ENCODE measurements at regions not wholly inside any gene's neighbourhood (a gene's known extent, or its start where the extent isn't known, plus 50 kb on each side); places are given as distances from the start of the nearest gene placed in this dataset.
"Not testable (repeated sequence)": the region's sequence is repeated elsewhere in the genome, so short reads cannot be mapped to it uniquely, and the experiment has no call there.

DNA sequence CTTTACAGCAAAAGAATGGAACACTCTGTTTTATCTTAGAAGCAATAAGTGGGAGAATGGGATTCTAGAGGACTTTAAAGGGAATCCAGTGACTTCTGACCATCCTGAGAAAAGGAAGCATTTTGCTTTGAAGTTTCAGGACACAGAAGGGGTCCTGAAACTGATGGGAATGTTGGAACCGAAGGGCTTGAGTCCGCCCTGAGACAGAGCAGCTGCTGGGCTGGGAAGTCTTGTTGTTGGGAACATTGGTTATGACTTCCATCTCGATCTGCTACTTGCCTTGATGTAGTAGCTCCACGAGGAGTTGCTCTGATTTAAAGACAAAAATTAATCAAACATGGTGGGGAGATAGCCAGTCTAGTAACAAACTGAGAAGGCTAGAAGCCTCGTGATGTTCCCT, 177.6 kb downstream of the JCAD start:
- DNase-seq (ENCODE audit: low read depth in 2 of 2) = no peak

DNA sequence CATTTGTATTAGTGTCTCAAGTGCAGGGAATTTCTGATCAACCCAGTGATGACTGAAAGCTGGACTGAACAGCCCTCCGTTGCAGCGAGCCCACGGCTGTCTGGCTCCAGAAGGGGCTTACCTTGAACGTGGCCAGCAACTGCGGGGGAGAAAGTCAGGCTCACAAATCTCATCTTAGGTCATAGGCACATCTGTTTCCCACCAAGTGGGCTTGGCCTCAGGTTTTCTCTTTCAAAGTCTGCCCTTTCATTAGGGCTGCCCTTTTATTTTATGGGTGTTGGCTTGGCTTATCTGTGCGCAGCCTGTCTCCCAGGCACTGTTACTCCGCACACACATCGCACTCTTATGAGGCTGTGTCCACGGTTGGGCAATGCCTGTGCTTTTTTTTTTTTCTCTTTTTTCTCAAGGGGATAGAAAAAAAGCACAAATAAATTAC, 178.0 kb downstream of the JCAD start:
- DNase-seq (ENCODE audit: low read depth in 2 of 2) = no peak

DNA sequence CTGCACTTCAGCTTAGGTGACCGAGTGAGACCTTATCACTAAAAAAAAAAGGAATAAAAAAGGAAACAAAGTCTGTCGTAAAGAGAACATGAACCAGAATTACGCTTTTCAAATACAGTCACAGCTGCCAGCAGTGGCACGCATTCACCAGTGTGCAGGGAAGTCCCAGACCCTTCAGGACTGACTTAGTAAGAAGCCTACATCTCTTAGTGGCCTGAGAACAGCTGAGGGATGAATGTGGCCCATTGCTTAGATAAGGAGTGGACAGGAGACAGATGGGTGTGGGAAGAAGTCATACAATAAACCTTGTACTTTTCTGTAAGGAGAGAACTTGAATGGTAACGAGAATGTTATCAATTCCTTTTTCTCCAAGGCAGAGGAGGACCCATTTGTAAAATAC, 178.5 kb downstream of the JCAD start:
- no peak for DNase-seq (ENCODE audit: low read depth in 2 of 2)

DNA sequence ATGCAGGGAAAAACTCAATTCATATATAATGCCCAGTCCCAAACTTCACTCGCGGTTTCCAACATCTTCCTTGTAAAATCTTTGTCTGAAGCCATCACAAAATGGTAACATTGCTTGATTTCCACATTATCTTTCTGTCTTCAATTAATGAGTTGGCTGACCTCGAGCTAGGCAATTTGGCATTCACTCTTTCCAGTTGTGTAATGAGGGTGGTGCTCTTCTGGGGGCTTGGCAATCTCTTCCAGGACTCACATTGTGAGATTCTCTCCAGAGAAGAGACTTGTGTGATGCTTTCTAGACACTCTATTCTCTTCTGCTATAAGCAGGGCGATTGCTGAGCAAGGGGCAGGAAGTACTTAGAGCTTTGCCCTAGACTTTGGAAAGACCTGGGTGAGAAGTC, 179.5 kb downstream of the JCAD start:
- DNase-seq (ENCODE audit: low read depth in 2 of 2) = no peak

DNA sequence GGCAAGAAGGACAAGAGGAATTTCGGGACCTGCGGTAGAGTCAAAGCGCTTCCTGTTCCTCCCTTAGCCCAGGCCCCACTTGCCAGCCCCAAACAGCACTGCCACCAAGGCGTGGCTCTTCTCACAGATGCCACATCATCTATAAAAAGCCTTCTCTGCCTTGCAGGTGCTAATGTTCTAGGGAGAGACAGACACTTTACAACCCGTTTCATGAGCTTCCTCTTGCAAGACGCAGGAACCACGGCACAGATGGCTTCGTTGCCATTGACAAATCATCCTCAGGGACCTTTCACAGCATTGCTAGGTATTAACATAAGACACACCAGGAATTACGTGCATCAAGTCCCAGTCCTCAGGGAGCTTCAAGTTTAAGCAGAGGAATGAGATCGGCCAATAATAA, 180.9 kb downstream of the JCAD start:
- DNase-seq (ENCODE audit: low read depth in 2 of 2) = no peak

DNA sequence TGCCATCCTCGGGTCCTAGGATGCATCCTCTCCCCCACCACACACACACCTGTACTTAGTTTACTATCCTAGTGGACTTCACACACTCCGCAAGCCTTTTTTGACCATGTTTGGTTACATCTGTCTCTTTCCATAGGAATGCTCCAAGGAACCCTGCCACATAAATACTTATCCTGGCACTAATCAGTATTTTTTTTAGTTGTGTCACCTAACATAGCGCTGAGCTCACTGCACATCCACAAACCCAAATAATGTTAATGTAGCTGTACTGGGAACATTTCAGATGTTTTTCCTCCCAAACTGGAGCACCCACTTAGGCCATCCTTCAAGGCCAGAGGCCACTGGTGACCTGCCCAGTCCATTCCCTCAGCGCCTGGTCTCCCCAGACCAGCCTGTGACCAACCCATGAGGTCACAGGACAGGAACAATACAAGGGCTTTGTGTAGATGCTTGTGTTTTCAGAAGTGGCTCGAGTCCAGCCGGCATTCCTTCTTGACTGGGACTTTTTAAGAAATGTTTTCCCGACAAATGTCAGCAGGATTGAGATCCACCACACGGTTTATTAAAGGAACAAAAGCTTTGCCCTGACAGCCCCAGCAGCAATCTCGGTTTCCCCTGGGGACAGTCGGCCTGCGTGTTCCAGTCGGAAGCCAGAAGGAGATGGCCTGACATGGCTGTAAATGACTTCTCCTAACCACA, 181.4 kb downstream of the JCAD start:
- no peak for DNase-seq (ENCODE audit: low read depth in 2 of 2)

DNA sequence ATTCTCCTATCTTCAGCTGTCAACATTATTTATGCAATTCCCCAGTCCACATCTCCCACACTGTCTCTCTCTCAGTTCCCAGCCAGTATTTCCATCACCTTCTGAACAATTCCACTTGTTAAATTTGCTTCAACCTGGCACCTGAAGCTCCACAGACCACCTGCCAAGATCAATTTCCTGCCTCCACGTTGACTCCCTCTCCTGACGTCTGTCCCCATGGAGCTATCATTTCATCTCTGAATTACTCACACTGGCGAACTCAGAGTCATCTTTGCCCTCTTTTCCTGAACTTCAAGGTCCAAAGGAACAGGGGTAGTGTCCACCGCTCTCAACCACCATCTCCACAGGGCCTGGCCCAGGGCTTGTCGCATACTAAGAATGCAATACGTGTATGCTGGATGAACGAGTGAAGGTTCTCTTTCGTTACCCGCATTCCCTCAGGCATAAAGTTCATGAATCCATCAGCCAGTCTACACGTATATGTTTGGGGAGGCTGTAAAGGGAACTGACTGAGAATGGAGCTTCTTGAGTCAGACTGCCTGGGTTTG, 183.3 kb downstream of the JCAD start:
- no peak for DNase-seq (ENCODE audit: low read depth in 2 of 2)

DNA sequence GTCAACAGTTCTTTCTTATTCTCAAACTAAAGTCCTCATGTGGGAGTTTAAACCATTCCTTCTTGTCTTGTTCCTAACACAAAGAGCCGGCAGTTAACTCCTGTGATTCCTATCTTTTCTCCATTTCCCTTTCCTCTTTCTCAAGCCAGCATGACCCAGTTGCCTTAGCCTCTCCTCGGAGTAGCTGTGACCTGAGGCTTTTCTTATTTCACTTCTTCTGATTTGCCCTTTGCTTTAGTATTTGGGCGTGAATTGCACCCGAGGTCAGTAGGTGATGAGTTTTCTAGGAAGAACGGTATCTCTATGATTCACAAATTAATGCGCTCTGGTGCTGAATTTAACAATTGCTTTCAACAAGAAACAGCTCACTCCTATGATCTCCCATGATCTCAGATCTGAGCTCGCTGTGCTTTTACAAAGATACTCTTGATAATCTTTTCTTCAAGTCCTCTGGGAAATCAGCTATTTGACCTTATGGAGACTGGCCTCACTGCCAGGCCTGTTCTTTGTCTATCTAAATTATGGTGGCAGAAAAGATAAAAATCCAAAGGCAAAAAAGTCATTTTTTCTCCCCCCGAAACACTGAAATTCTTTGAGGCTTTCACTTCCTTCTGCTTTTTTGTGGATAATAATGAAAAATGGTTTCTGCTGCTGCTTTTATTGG, 184.6 kb downstream of the JCAD start:
- DNase-seq (ENCODE audit: low read depth in 2 of 2) = no peak

DNA sequence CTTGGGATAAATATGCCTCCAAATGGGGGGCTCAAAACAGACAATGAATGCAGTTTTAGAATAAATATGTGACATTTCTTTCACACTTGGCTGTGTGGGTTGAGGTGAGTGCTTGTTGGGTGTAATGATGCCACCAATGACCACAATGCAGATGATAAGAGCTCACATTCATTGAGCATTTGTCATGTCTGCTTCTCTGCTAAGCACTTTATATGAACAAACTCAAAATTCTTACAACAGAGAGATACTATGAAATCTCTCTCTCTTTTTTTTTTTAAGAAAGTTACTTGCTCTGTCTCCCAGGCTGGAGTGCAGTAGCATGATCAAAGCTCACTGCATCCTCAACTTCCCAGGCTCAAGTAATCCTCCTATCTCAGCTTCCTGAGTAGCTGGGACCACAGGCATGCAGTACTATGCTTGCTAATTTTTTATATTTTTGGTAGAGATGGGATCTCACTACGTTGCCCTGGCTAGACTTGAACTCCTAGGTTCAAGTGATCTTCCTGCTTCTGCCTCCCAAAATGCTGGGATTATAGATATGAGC, 185.4 kb downstream of the JCAD start:
- no peak for DNase-seq (ENCODE audit: low read depth in 2 of 2)

DNA sequence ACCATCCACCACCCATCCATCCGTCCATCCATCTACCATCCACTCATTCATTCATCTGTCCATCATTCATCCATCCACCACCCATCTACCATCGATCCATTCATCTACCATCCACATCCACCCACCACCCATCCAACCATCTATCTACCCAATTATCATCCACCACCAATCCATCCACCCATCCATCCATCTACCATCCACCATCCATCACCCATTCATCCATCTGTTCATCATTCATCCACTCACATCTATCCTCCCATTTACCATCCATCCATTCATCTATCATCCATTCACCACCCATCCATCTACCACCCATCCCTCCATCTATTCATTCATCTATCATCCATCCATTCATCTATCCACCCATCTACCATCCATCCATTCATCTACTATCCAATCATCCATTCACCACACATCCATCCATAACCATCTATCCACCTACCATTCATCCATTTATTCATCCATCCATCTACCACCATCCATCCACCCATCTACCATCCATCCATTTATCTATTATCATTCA, 188.8 kb downstream of the JCAD start:
- DNase-seq (ENCODE audit: low read depth in 2 of 2) = no peak

DNA sequence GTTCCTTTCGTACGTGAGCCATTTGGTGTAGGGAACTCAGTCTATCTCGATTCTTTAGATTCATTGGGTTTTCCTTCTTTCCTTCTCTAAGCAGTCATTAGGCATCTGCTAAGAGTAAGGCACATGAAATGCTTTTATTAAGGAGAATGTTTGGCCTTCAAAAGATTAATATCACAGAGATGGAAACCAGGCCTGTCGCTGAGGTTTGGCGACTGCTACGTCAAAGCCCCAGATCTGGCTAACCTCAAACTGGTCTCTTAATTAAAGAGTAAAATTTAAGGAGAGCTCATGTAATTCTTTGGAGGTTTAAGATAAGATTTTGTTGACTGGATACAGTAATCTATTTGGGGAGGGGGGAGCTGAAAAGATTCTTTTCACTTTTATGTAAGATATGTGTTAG, 189.8 kb downstream of the JCAD start:
- DNase-seq (ENCODE audit: low read depth in 2 of 2) = no peak

DNA sequence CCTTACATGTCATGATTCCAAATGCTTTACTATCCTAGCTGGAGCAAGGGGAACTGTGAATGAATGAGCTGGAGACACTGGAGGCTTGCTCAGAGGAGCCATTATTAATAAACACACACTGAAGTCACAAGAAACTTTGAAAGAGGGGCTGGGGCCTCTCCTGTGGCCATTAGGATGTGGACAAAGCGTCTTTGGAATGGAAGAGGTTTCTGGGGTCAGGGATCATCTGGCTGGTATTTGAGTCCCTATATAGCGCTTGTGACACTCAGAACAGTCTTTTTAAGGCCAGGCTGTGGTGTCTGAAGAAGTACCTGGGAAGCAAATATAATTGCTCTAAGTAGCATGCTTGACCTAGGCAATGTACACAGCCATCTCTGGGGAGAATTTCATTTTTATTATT, 193.0 kb downstream of the JCAD start:
- no peak for DNase-seq (ENCODE audit: low read depth in 2 of 2)

DNA sequence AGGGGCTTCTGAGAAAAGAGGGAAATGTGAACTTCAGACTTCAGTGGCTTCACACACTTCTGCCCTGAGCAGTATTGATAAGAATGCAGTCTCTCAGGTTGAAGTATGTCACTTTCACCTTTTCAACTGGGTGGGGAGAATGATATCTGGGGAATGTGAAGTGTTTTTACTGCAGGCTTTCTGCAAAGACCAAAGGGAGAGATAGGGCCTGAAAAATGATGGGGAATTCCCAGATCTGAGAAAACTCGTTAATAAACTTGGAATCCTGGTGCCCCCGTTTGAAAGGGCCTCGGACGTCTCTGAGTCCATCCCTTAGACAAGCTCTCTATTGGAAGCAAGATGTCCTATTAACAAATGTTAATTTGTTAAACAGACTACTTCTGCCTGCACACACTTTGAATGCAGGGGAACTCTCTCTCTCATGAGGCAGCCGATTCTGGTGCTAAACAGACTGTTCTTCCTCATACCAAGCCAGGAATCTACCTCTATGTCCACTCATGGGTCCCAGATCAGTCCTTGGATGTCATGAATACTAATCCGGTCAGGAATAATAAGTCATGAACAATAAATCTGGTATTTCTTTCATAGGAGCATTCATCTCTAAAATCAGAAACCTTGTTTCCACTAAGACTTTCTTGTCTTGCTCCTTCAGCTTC, 193.6 kb downstream of the JCAD start:
- no peak for DNase-seq (ENCODE audit: low read depth in 2 of 2)

DNA sequence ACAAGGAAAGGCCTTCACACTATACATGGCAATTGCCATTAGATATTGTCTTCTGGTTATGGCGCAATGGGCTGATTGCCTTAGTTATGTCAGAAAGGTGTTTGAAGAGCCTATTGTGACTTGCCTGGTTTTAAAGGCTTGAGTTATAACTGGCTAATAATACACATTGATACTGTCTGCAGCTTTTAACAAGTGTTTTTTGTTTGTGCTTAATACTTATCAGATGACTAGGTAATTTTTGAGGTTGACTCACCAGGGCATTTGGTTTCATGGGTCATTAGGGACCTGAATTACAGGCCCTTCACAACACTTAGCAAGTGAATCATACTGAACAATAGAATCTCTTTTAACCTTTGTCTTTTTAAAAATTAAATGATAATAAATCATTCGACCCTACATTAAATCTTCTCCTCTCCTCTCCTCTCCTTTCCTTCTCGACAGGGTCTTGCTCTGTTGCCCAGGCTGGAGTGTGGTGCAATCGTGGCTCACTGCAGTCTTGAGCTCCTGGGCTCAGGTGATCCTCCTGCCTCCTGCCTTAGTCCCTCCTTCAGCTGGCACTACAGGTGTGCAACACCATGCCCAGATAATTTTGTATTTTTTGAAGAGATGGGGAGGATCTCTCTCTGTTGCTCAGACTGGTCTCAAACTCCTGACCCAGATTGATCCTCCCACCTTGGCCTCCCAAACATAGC, 196.3 kb downstream of the JCAD start:
- DNase-seq (ENCODE audit: low read depth in 2 of 2) = no peak

DNA sequence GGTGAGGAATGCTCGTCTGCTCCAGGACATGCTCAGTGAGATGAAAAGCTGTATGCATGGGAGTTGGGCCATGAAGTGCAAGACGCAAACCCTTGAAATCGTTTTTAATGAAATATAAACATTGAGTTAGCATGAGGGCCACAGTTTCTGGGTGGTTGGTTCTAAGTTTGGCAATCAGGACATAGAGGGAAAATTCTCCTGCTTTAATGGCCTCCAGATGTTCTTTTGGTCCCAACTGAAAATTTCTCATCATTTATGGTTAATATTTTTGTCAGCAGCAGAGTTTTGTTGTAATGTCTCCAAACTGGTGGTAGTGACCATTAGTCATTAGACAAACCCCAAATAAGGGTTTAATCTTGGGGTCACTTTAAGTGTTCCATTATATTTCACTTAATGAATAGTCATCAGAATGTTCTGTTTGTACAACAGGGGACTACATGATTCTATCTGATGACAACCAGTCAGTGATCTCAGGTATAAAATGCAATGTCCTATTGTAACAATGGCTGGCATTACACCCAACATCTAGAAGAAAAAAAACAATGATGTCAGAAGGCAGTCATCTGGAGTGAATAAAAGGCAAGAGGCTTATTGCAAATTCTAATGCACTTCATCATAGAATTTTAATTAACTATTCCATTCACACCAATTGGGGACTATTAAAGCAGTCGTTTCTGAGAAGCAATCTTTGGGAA, 197.4 kb downstream of the JCAD start:
- DNase-seq (ENCODE audit: low read depth in 2 of 2) = no peak

DNA sequence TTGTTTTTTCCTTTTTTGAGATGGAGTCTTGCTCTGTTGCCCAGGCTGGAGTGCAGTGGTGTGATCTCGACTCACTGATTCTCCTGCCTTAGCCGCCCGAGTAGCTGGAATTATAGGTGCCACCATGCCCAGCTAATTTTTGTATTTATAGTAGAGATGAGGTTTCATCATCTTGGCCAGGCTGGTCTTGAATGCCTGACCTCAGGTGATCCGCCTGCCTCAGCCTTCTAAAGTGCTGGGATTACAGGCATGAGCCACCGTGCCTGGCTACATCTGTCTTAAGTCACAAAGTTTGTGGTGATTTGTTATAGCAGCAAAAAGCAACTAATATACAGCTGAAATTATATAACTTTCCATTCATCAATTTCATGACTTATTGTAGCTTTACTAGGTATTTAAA, 198.2 kb downstream of the JCAD start:
- DNase-seq (ENCODE audit: low read depth in 2 of 2) = not testable (repeated sequence)

DNA sequence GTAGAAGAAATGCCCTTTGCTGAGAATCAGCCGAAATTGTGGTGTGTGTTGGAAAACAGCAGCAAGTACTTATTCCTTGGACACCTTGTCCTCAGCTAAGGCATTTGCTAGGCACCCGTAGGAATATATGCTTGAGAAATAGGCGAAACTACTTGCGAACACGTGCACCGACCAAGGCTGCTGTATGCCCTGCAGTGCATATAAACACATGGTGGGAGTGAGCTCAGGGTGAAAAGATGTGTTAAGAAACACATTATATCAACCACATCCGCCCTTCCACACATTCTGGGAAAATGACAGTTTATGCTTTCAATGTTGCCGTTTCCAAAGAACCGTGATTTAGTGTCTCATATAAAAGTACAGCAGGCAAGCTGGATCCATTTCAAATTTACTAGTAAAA, 199.2 kb downstream of the JCAD start:
- DNase-seq (ENCODE audit: low read depth in 2 of 2) = no peak

DNA sequence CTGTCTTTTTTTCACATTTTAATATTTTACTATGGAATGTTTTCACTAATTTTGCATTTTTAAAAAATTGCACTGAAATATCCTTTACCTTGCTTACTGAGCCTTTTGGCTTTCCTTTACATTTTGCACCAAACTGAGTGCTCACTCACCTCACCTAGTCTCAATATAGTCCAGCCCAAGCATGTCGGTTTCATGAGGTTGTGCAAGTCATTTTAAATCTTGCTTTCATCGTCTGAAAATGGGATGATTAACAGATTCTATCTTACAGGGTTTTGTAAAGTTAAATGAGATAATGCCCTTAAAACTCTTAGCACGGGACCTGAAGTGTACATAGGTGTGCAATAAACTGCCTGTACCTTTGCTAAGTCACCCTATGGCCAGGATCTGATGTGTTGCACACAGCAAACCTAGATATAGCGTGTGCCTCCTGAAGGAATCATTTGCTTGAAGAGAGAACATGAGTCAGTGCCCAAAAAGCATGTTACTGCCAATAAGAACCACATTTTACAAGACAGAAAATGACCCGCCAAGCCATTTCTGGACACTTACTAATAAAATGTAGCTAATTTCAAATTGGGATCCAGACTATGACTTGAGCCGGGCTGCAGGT, 199.8 kb downstream of the JCAD start:
- no peak for DNase-seq (ENCODE audit: low read depth in 2 of 2)

DNA sequence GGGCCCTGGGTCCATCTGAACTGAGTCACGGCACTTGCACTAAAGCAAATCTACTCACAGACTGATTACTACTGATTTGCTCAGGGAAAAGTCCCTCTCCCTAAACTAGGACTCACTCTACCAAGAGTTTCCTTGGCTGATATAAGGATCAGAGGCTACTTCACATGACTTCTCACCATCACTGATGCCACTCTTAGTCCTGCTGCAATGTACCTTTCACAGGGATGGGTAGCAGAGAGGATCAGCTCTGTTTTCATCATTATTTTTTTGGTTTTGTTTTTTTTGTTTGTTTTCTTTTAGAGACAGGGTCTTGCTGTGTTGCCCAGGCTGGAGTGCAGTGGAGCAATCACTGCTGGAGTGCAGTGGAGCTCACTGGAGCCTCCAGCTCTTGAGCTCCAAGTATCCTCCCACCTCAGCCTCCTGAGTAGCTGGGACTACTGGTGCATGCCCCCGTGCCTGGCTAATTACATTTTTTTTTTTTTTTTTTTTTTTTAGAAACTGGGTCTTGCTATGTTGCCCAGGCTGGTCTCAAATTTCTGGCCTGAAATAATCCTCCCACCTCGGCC, 200.6 kb downstream of the JCAD start:
- no peak for DNase-seq (ENCODE audit: low read depth in 2 of 2)

All from stimulated activated CD8-positive, alpha-beta memory T cell treated with anti-CD3 and anti-CD28 coated beads, Interleukin-15, amount 100 ng/mL, for 48 hours (primary cell).